MM.1S (cell line): ENCODE measurements at regions not wholly inside any gene's neighbourhood (a gene's known extent, or its start where the extent isn't known, plus 50 kb on each side); places are given as distances from the start of the nearest gene placed in this dataset.

Experiments
- DNase-seq: peaks from one replicate; pipeline ENCODE4 v3.0.0-alpha.2; 2015
- H2AFZ ChIP-seq: fragments of 300-600 bp; sonication (generic); 2 replicates; pipeline ENCODE4 v1.6.0; 2016; ENCODE audit warnings: antibody characterized with exemption, low read length
- H3F3A ChIP-seq: fragments of 300-600 bp; sonication (generic); 2 replicates; pipeline ENCODE4 v1.6.1; 2016; ENCODE audit warnings: mild to moderate bottlenecking, antibody characterized with exemption, low read length, moderate library complexity, mixed read lengths; ENCODE audit not compliant: insufficient read depth
- H3K27ac ChIP-seq: fragments of 300-600 bp; sonication (generic); 2 replicates; pipeline ENCODE4 v1.5.1; 2016; ENCODE audit warnings: mild to moderate bottlenecking, low read length
- H3K27me3 ChIP-seq: fragments of 300-600 bp; sonication (generic); replicated peaks from 2 replicates; pipeline ENCODE4 v1.6.0; 2016; ENCODE audit warnings: low read length; ENCODE audit not compliant: insufficient read depth
- H3K36me3 ChIP-seq: fragments of 300-600 bp; sonication (generic); replicated peaks from 2 replicates; pipeline ENCODE4 v1.6.1; 2016; ENCODE audit warnings: mild to moderate bottlenecking, low read length, mixed read lengths; ENCODE audit not compliant: insufficient read depth
- H3K4me1 ChIP-seq: fragments of 300-600 bp; sonication (generic); 2 replicates; pipeline ENCODE4 v1.6.1; 2016; ENCODE audit warnings: low read length, mixed read lengths
- H3K4me2 ChIP-seq: fragments of 300-600 bp; sonication (generic); 2 replicates; pipeline ENCODE4 v1.6.0; 2016; ENCODE audit warnings: low read depth, low read length
- H3K4me3 ChIP-seq: fragments of 300-600 bp; sonication (generic); 2 replicates; pipeline ENCODE4 v1.5.1; 2016; ENCODE audit warnings: low read length, mixed read lengths
- H3K79me2 ChIP-seq: fragments of 300-600 bp; sonication (generic); 2 replicates; pipeline ENCODE4 v1.6.1; 2016; ENCODE audit warnings: mixed run types, low read length, mixed read lengths
- H3K9ac ChIP-seq: fragments of 300-600 bp; sonication (generic); 2 replicates; pipeline ENCODE4 v1.6.1; 2016; ENCODE audit warnings: low read length, mixed read lengths
- H3K9me2 ChIP-seq: fragments of 300-600 bp; sonication (generic); replicated peaks from 2 replicates; pipeline ENCODE4 v1.6.1; 2016; ENCODE audit warnings: mild to moderate bottlenecking, low read length, mixed read lengths; ENCODE audit not compliant: insufficient read depth
- H3K9me3 ChIP-seq: fragments of 300-600 bp; sonication (generic); replicated peaks from 2 replicates; pipeline ENCODE4 v1.6.1; 2016; ENCODE audit warnings: mild to moderate bottlenecking, low read length, mixed read lengths; ENCODE audit not compliant: insufficient read depth
- H4K20me1 ChIP-seq: fragments of 300-600 bp; sonication (generic); 2 replicates; pipeline ENCODE4 v1.6.1; 2016; ENCODE audit warnings: mild to moderate bottlenecking, low read length, moderate library complexity, mixed read lengths; ENCODE audit not compliant: insufficient read depth
- EZH2 ChIP-seq: fragments of 300-600 bp; sonication (generic); optimal IDR thresholded peaks from 2 replicates; pipeline ENCODE3; 2017; ENCODE audit warnings: low read depth, mild to moderate bottlenecking, antibody characterized with exemption, low read length, mixed read lengths
- EZH2phosphoT487 ChIP-seq: fragments of 300-600 bp; sonication (generic); IDR thresholded peaks from 2 replicates; pipeline ENCODE4 v1.6.1; 2018; ENCODE audit warnings: antibody characterized with exemption, low read length
- TF ChIP-seq, protein P1 (sequence below): fragments of 300-600 bp; sonication (generic); IDR thresholded peaks from 2 replicates; pipeline ENCODE4 v1.5.1; 2016; ENCODE audit warnings: antibody characterized with exemption, low read length, mixed read lengths

DNA sequence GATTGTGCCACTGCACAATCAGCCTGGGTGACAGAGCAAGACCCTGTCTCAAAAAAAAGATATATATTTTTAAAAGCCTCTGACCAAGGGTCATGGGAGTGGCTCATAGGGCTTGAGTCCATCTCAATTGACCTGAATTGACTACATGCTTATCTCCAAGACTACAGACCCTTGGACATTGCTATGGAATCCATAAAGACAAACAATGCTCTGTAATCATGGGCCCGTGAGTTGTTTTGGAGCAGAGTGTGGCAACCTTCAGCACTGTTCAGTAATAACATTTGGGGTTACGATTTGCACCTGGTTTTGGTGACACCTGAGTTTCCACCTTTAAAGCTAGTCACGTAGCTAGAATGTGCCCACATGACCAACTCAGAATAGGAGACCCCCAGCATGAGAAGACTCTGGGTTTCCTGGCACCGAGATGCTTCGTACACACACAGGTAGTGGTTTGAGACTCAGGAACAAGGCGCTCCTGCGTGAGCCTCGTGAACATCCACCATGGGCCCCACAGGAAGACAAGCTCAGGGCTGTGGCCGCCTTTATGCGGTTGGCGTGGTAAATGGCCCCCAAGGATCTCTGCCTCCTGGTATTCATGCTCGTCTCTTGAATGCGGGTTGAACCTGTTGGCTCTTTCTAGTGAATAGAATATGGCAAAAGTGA is 66.6 kb upstream of the RPH3AL start:
- H3K36me3 ChIP-seq, result no peaks in the 10 kb centered on the region
- H3K9me3 ChIP-seq, result no peaks in the 10 kb centered on the region
- H3K9ac ChIP-seq, result no peak overlapping the region
- no peak overlapping the region for H2AFZ ChIP-seq
- TF ChIP-seq EZH2, result no peak
- no peak for TF ChIP-seq EZH2phosphoT487
- TF ChIP-seq, protein P1, sequence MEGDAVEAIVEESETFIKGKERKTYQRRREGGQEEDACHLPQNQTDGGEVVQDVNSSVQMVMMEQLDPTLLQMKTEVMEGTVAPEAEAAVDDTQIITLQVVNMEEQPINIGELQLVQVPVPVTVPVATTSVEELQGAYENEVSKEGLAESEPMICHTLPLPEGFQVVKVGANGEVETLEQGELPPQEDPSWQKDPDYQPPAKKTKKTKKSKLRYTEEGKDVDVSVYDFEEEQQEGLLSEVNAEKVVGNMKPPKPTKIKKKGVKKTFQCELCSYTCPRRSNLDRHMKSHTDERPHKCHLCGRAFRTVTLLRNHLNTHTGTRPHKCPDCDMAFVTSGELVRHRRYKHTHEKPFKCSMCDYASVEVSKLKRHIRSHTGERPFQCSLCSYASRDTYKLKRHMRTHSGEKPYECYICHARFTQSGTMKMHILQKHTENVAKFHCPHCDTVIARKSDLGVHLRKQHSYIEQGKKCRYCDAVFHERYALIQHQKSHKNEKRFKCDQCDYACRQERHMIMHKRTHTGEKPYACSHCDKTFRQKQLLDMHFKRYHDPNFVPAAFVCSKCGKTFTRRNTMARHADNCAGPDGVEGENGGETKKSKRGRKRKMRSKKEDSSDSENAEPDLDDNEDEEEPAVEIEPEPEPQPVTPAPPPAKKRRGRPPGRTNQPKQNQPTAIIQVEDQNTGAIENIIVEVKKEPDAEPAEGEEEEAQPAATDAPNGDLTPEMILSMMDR, result no peak
- no peaks in the 10 kb centered on the region for H3K9me2 ChIP-seq
- no peaks in the 10 kb centered on the region; the same call in 1 of the 2 replicates for H3F3A ChIP-seq
- no peak for DNase-seq
- H3K27ac ChIP-seq, result no peak overlapping the region
- H3K4me1 ChIP-seq, result 0 out of 2 replicates have a peak, but pooled peaks cover 3% of the 10 kb centered on the region
- no peaks in the 10 kb centered on the region for H3K79me2 ChIP-seq
- no peaks in the 10 kb centered on the region for H4K20me1 ChIP-seq
- H3K4me2 ChIP-seq, result no peak overlapping the region
- H3K4me3 ChIP-seq, result no peak overlapping the region
- H3K27me3 ChIP-seq, result peaks cover 91% of the 10 kb centered on the region

DNA sequence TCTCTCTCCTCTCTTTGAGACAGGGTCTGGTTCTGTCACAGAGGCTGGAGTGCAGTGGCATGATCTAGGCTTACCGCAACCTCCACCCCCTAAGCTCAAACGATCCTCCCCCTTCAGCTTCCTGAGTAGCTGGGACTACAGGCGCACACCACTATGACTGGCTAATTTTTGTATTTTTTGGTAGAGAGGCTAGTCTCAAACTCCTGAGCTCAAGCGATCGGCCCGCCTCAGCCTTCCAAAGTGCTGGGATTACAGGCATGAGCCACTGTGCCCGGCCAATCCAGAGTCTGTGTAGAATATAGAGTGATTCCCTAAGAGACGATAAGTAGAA is 65.8 kb upstream of the RPH3AL start:
- Histone ChIP-seq H3K36me3 (no peaks in the 10 kb centered on the region), H3K4me3 (no peak overlapping the region), H3K27ac (no peak overlapping the region), H3K27me3 (peaks cover 88% of the 10 kb centered on the region), H4K20me1 (no peaks in the 10 kb centered on the region), H3F3A (no peaks in the 10 kb centered on the region; the same call in 1 of the 2 replicates), H2AFZ (no peak overlapping the region), H3K4me2 (no peak overlapping the region), H3K79me2 (no peaks in the 10 kb centered on the region), H3K9me2 (no peaks in the 10 kb centered on the region), H3K9ac (no peak overlapping the region), H3K4me1 (0 out of 2 replicates have a peak, but pooled peaks cover 3% of the 10 kb centered on the region), H3K9me3 (no peaks in the 10 kb centered on the region)
- TF ChIP-seq EZH2phosphoT487, result no peak
- TF ChIP-seq EZH2, result no peak
- TF ChIP-seq, protein P1, result no peak
- no peak for DNase-seq

DNA sequence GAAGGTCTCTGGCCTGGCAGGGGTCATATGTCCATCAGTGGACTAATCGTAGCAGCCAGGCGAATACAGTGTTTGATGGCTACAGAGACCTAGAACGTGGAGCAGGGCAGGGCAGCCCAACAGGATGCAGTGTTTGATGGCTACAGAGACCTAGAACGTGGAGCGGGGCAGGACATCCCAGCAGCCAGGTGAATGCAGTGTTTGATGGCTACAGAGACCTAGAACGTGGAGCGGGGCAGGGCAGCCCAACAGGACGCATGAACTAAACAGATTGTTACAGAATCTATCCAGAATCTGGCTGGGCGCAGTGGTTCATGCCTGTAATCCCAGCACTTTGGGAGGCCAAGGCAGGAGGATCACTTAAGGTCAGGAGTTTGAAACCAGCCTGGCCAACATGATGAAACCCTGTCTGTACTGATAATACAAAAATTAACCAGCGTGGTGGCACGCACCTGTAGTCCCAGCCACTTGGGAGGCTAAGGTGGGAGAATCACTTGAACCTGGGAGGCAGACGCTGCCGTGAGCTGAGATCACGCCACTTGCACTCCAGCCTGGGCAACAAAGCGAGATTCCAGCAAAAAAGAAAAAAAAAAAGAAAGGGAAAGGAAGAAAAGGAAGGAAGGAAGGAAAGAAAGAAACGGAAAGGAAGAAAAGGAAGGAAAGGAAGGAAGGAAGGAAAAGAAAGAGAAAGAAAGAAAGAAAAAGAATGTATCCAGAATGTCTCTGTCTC is 65.2 kb upstream of the RPH3AL start:
- Histone ChIP-seq H3K9me2 (no peaks in the 10 kb centered on the region), H3K79me2 (no peaks in the 10 kb centered on the region), H3K4me1 (0 out of 2 replicates have a peak, but pooled peaks cover 3% of the 10 kb centered on the region), H3K9ac (no peak overlapping the region), H3K9me3 (no peaks in the 10 kb centered on the region), H3K4me3 (no peak overlapping the region), H3K27me3 (peaks cover 87% of the 10 kb centered on the region), H3F3A (no peaks in the 10 kb centered on the region; the same call in 1 of the 2 replicates), H4K20me1 (no peaks in the 10 kb centered on the region), H2AFZ (no peak overlapping the region), H3K4me2 (no peak overlapping the region), H3K27ac (no peak overlapping the region), H3K36me3 (no peaks in the 10 kb centered on the region)
- TF ChIP-seq, protein P1, result no peak
- TF ChIP-seq EZH2 (no peak), EZH2phosphoT487 (no peak)
- DNase-seq, result no peak
